ENCODE measurements at regions not wholly inside any gene's neighbourhood (a gene's known extent, or its start where the extent isn't known, plus 50 kb on each side); places are given as distances from the start of the nearest gene placed in this dataset.

DNA sequence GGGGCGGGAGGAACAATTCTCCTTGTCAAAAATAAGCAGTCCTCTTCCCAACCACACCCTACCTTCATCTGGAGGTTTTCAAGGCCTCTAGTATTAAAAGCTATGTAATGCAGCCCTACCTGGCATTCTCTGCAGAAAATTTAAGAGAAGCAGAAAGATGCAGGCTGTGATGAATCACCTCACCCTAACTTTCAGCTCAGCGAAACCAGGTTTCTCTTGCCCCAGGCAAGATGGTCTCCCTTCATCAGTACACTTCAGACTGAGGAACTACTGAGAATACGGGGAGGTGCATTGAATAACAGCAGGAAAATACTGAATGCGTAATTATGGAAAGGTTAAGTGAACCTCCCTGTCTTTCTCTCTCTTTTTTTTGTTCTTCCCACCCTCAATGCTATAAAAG, 437.6 kb upstream of the KLF12 start:
- H3K27me3 ChIP-seq (replicated peaks; ENCODE audit: control insufficient read depth, insufficient read depth, low read length, poor library complexity, severe bottlenecking), result peaks cover 6% of the 10 kb centered on the region
- no peak overlapping the region for H3K4me3 ChIP-seq (ENCODE audit: insufficient read depth, low read depth, low read length, poor library complexity, severe bottlenecking)
- H3K4me1 ChIP-seq (ENCODE audit: control insufficient read depth, insufficient read depth, low read length, poor library complexity, severe bottlenecking), result peaks cover 9% of the 10 kb centered on the region
- no peak for DNase-seq
- H3K27ac ChIP-seq (ENCODE audit: insufficient read depth, low read length, poor library complexity, severe bottlenecking), result no peak overlapping the region
- no peaks in the 10 kb centered on the region for H3K9me3 ChIP-seq (ENCODE audit: control insufficient read depth, low read length)
- no peaks in the 10 kb centered on the region for H3K36me3 ChIP-seq (ENCODE audit: control insufficient read depth, insufficient read depth, low read length)

DNA sequence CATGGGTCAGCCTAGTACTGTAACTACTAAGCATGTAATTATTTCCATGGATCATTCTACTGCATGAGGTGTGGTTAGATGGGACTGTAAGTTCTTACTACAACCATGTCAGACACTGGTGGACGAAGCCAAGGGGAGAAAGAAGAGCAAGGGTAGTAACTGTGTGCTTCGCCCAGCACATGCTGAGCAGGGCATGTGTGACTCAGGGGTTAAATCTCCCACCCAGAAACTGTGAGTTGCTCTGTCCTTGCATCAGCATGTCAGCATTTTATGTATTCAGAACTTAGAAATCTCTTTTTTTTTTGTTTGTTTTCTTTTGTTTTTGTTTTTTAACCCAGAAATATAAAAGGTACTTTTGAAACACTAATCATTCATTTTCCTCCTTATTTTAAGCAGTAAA, 436.6 kb upstream of the KLF12 start:
- H3K4me1 ChIP-seq (ENCODE audit: control insufficient read depth, insufficient read depth, low read length, poor library complexity, severe bottlenecking), result peaks cover 6% of the 10 kb centered on the region
- no peak overlapping the region for H3K4me3 ChIP-seq (ENCODE audit: insufficient read depth, low read depth, low read length, poor library complexity, severe bottlenecking)
- DNase-seq, result no peak
- peaks cover 6% of the 10 kb centered on the region for H3K27me3 ChIP-seq (replicated peaks; ENCODE audit: control insufficient read depth, insufficient read depth, low read length, poor library complexity, severe bottlenecking)
- no peak overlapping the region for H3K27ac ChIP-seq (ENCODE audit: insufficient read depth, low read length, poor library complexity, severe bottlenecking)
- H3K9me3 ChIP-seq (ENCODE audit: control insufficient read depth, low read length), result no peaks in the 10 kb centered on the region
- H3K36me3 ChIP-seq (ENCODE audit: control insufficient read depth, insufficient read depth, low read length), result no peaks in the 10 kb centered on the region

DNA sequence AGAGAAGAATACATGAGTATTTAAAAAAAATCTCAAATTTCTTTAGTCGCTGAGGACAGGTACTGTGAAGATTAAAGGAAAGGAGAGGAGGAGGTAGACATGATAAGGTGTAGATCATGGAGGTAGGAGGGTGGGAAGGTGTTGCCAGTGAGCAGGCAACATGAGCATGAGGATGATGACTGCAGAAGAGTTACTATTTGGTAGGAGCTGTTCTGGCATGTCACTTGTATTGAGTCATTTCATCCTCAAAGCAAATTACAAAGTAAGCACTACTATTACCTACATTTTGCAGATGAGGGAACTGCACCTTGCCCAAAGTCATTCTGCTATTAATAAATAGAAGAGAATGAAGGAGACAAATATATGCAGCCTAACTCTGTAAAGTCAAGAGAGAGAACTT, 435.8 kb upstream of the KLF12 start:
- no peak for DNase-seq
- no peaks in the 10 kb centered on the region for H3K4me1 ChIP-seq (ENCODE audit: control insufficient read depth, insufficient read depth, low read length, poor library complexity, severe bottlenecking)
- H3K9me3 ChIP-seq (ENCODE audit: control insufficient read depth, low read length), result no peaks in the 10 kb centered on the region
- no peak overlapping the region for H3K4me3 ChIP-seq (ENCODE audit: insufficient read depth, low read depth, low read length, poor library complexity, severe bottlenecking)
- H3K36me3 ChIP-seq (ENCODE audit: control insufficient read depth, insufficient read depth, low read length), result no peaks in the 10 kb centered on the region
- no peak overlapping the region for H3K27ac ChIP-seq (ENCODE audit: insufficient read depth, low read length, poor library complexity, severe bottlenecking)
- no peaks in the 10 kb centered on the region for H3K27me3 ChIP-seq (replicated peaks; ENCODE audit: control insufficient read depth, insufficient read depth, low read length, poor library complexity, severe bottlenecking)

DNA sequence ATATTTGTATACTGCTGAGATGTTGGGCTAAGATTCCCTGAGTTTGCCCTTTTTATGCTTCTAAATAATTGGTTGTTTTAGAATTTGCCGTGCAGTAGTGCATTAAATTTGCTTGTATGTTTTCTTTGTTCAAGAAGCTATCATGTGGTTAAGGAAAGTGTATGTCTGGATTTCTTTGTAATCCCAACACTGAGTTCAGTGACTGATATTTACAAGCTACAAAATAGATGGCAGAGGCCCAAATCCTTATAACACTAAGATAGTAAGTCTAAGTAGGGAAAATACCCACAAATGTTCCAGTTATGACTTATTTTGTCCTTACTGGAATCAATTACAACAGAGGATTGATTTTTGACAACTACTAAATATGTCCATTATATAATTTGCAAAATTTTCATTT, 435.0 kb upstream of the KLF12 start:
- H3K9me3 ChIP-seq (ENCODE audit: control insufficient read depth, low read length), result no peaks in the 10 kb centered on the region
- no peaks in the 10 kb centered on the region for H3K27me3 ChIP-seq (replicated peaks; ENCODE audit: control insufficient read depth, insufficient read depth, low read length, poor library complexity, severe bottlenecking)
- DNase-seq, result no peak
- H3K4me1 ChIP-seq (ENCODE audit: control insufficient read depth, insufficient read depth, low read length, poor library complexity, severe bottlenecking), result no peaks in the 10 kb centered on the region
- H3K4me3 ChIP-seq (ENCODE audit: insufficient read depth, low read depth, low read length, poor library complexity, severe bottlenecking), result no peak overlapping the region
- no peak overlapping the region for H3K27ac ChIP-seq (ENCODE audit: insufficient read depth, low read length, poor library complexity, severe bottlenecking)
- H3K36me3 ChIP-seq (ENCODE audit: control insufficient read depth, insufficient read depth, low read length), result no peaks in the 10 kb centered on the region

DNA sequence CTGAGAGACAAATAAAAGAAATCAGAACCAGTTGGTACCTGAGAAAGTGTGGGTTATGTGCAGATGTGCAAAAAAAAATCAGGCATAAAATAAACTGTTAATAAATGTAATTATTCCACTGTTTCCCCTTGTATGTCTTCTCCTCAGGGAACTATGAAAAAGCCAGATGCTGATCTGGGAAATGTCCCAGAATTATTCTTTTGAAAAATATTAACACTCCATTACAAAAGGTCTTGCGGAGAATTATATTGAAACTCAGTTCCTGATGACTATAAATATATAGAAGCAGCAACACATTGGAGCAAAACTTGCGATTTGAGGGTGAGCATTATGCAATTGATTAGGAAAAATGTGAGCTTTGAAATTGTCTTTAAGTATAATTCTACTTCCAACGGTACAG, 433.3 kb upstream of the KLF12 start:
- Histone ChIP-seq H3K9me3 (ENCODE audit: control insufficient read depth, low read length) (no peaks in the 10 kb centered on the region), H3K27me3 (replicated peaks; ENCODE audit: control insufficient read depth, insufficient read depth, low read length, poor library complexity, severe bottlenecking) (no peaks in the 10 kb centered on the region), H3K4me1 (ENCODE audit: control insufficient read depth, insufficient read depth, low read length, poor library complexity, severe bottlenecking) (no peaks in the 10 kb centered on the region), H3K36me3 (ENCODE audit: control insufficient read depth, insufficient read depth, low read length) (no peaks in the 10 kb centered on the region), H3K27ac (ENCODE audit: insufficient read depth, low read length, poor library complexity, severe bottlenecking) (no peak overlapping the region), H3K4me3 (ENCODE audit: insufficient read depth, low read depth, low read length, poor library complexity, severe bottlenecking) (no peak overlapping the region)
- no peak for DNase-seq

DNA sequence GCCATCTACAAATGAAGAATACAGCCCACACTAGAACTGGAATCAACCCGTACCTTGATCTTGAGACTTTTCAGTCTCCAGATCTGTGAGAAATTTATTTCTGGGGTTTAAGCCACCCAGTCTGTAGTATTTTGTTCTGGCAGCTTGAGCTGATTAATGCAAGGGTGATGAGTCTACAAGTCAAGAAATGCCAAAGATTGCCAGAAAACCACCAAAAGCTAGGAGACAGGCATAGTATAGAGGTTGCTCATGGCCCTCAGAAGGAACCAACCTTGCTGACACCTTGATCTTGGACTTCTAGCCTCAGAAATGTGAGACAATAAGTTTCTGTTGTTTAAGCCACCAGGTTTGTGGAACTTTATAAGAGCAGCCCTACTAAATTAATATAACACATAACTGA, 428.2 kb upstream of the KLF12 start:
- no peaks in the 10 kb centered on the region for H3K9me3 ChIP-seq (ENCODE audit: control insufficient read depth, low read length)
- no peak for DNase-seq
- no peak overlapping the region for H3K4me3 ChIP-seq (ENCODE audit: insufficient read depth, low read depth, low read length, poor library complexity, severe bottlenecking)
- H3K36me3 ChIP-seq (ENCODE audit: control insufficient read depth, insufficient read depth, low read length), result no peaks in the 10 kb centered on the region
- no peak overlapping the region for H3K27ac ChIP-seq (ENCODE audit: insufficient read depth, low read length, poor library complexity, severe bottlenecking)
- H3K27me3 ChIP-seq (replicated peaks; ENCODE audit: control insufficient read depth, insufficient read depth, low read length, poor library complexity, severe bottlenecking), result no peaks in the 10 kb centered on the region
- H3K4me1 ChIP-seq (ENCODE audit: control insufficient read depth, insufficient read depth, low read length, poor library complexity, severe bottlenecking), result no peaks in the 10 kb centered on the region

DNA sequence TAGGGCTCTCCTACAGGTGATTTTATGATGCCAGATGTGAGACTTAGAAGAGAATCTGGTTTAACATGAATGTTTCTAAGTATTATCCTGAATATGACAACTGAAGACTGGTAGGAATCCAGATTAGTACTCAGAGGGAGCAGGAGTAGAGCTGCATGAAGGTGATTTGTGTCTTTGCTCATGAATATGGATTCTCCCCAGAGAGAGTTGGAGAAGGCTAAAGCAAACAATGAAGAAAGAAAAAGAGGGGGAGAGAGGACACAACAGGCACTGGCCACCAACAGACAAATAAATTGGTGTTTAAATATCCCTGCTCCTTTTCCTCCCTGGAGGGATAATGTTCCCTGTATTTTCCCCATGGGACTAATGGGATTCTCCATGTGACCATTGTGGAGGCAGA, 427.0 kb upstream of the KLF12 start:
- H3K36me3 ChIP-seq (ENCODE audit: control insufficient read depth, insufficient read depth, low read length), result no peaks in the 10 kb centered on the region
- H3K9me3 ChIP-seq (ENCODE audit: control insufficient read depth, low read length), result no peaks in the 10 kb centered on the region
- H3K27me3 ChIP-seq (replicated peaks; ENCODE audit: control insufficient read depth, insufficient read depth, low read length, poor library complexity, severe bottlenecking), result no peaks in the 10 kb centered on the region
- H3K4me3 ChIP-seq (ENCODE audit: insufficient read depth, low read depth, low read length, poor library complexity, severe bottlenecking), result no peak overlapping the region
- H3K27ac ChIP-seq (ENCODE audit: insufficient read depth, low read length, poor library complexity, severe bottlenecking), result no peak overlapping the region
- DNase-seq, result no peak
- H3K4me1 ChIP-seq (ENCODE audit: control insufficient read depth, insufficient read depth, low read length, poor library complexity, severe bottlenecking), result no peaks in the 10 kb centered on the region

DNA sequence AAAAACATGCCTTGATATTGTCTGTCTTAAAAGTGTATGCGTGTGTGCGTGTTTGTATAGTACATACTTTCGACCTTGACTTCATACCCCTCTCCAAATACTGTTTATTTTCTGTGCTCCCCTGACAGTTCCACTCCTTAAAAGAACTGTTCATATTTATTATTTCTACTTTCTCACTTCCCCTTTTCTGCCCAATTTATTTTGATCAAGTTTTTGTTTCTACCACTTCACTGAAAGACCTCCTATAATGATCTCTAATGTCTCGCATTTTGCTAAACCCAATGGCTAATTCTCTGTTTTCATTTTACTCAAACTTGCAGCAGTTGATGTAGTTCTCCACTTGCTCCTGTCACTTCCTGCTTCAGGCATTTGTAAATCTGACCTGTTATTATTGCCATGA, 426.1 kb upstream of the KLF12 start:
- Histone ChIP-seq H3K27me3 (replicated peaks; ENCODE audit: control insufficient read depth, insufficient read depth, low read length, poor library complexity, severe bottlenecking) (no peaks in the 10 kb centered on the region), H3K36me3 (ENCODE audit: control insufficient read depth, insufficient read depth, low read length) (no peaks in the 10 kb centered on the region), H3K4me1 (ENCODE audit: control insufficient read depth, insufficient read depth, low read length, poor library complexity, severe bottlenecking) (no peaks in the 10 kb centered on the region), H3K27ac (ENCODE audit: insufficient read depth, low read length, poor library complexity, severe bottlenecking) (no peak overlapping the region), H3K9me3 (ENCODE audit: control insufficient read depth, low read length) (no peaks in the 10 kb centered on the region), H3K4me3 (ENCODE audit: insufficient read depth, low read depth, low read length, poor library complexity, severe bottlenecking) (no peak overlapping the region)
- DNase-seq, result no peak

DNA sequence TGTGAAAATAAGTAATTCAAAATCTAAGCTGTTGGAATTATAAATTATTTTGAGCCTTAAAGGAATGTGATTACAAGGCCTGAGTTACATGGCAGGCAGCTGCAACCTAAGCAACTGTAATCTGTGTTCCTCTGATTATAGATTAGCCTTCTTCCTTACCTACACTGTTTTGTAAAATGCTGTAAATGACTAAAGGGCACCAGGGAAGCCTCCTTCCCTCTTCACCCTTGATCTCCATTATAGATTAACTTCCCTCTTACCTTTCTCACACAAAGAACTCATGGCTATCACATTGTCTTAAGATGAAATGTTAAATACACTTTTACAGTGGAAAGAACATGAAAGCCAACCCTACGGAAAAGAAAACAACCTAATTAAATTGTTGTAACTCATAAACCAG, 423.7 kb upstream of the KLF12 start:
- Histone ChIP-seq H3K4me1 (ENCODE audit: control insufficient read depth, insufficient read depth, low read length, poor library complexity, severe bottlenecking) (no peaks in the 10 kb centered on the region), H3K36me3 (ENCODE audit: control insufficient read depth, insufficient read depth, low read length) (no peaks in the 10 kb centered on the region), H3K4me3 (ENCODE audit: insufficient read depth, low read depth, low read length, poor library complexity, severe bottlenecking) (no peak overlapping the region), H3K9me3 (ENCODE audit: control insufficient read depth, low read length) (no peaks in the 10 kb centered on the region), H3K27ac (ENCODE audit: insufficient read depth, low read length, poor library complexity, severe bottlenecking) (no peak overlapping the region), H3K27me3 (replicated peaks; ENCODE audit: control insufficient read depth, insufficient read depth, low read length, poor library complexity, severe bottlenecking) (no peaks in the 10 kb centered on the region)
- DNase-seq, result no peak

DNA sequence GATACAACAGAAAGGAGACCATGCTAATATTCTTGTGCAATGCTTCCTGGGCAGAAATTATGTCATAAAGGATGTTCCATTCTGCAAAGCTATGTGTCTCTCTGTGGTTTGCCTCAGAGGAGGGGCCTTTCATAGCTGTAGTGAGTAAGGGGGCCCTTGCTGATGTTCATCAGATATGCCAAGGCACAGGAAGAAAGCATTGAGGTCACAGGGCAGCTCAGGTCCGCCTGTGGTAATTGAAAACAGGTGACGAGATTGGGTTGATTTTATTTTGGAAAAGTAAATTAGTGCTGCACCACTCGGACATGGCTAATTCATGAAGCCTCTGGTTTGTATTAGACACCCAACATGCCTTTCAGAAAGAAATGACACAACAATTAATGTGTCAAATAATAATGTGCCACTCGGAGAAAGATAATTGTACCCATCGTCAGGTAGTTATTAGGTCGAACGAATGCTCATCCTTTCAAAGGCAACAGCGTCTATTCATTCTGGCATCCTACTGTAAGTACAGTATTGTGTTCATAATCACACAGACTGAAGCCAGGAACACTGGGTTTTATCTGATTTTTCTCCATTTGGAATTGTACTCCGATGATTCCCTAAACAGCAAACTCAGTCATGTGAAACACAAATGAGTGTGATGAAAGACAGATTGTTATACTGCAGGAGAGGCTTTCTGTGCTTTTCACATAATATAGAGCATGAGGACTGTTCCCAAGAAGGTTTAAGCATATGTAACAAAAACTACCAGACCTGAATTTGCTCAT, 421.6 kb upstream of the KLF12 start:
- Histone ChIP-seq H3K27ac (ENCODE audit: insufficient read depth, low read length, poor library complexity, severe bottlenecking) (no peak overlapping the region), H3K4me1 (ENCODE audit: control insufficient read depth, insufficient read depth, low read length, poor library complexity, severe bottlenecking) (no peaks in the 10 kb centered on the region), H3K9me3 (ENCODE audit: control insufficient read depth, low read length) (no peaks in the 10 kb centered on the region), H3K4me3 (ENCODE audit: insufficient read depth, low read depth, low read length, poor library complexity, severe bottlenecking) (no peak overlapping the region), H3K27me3 (replicated peaks; ENCODE audit: control insufficient read depth, insufficient read depth, low read length, poor library complexity, severe bottlenecking) (no peaks in the 10 kb centered on the region), H3K36me3 (ENCODE audit: control insufficient read depth, insufficient read depth, low read length) (no peaks in the 10 kb centered on the region)
- DNase-seq, result no peak
